SK-N-MC (cell line): ENCODE measurements at regions not wholly inside any gene's neighbourhood (a gene's known extent, or its start where the extent isn't known, plus 50 kb on each side); places are given as distances from the start of the nearest gene placed in this dataset.

Experiments used
- DNase-seq: peaks from one replicate; pipeline ENCODE4 v3.0.0-alpha.2; 2011; ENCODE audit warnings: low read depth, low spot score
- H3K27ac ChIP-seq: fragments of 200-600 bp; sonication (generic); 2 replicates; pipeline ENCODE4 v1.5.1; 2016; ENCODE audit warnings: mixed run types
- H3K36me3 ChIP-seq: fragments of 200-600 bp; sonication (generic); 2 replicates; pipeline ENCODE4 v1.6.1; 2017; ENCODE audit warnings: antibody characterized with exemption, low read length, mixed read lengths; ENCODE audit not compliant: insufficient read depth
- H3K4me3 ChIP-seq: fragments of 200-600 bp; sonication (generic); 2 replicates; pipeline ENCODE4 v1.5.1; 2016
- H3K9ac ChIP-seq: fragments of 200-600 bp; sonication (generic); 2 replicates; pipeline ENCODE4 v1.8.0; 2017; ENCODE audit warnings: mixed run types, mixed read lengths; ENCODE audit not compliant: insufficient read length
- H3K9me3 ChIP-seq: fragments of 200-600 bp; sonication (generic); 2 replicates; pipeline ENCODE4 v1.6.1; 2017; ENCODE audit warnings: low read depth, mild to moderate bottlenecking, antibody characterized with exemption, low read length, moderate library complexity, mixed read lengths
- EZH2 ChIP-seq: fragments of 200-600 bp; sonication (generic); IDR thresholded peaks from one replicate; pipeline ENCODE4 v1.6.1; 2017; ENCODE audit warnings: antibody characterized with exemption
- FOXP2 ChIP-seq: optimal IDR thresholded peaks from 2 replicates; pipeline ENCODE3; 2011; ENCODE audit warnings: mild to moderate bottlenecking, moderate library complexity; ENCODE audit not compliant: insufficient read depth; ENCODE audit errors: extremely low read length, control extremely low read depth
- POLR2AphosphoS5 ChIP-seq: IDR thresholded peaks from 2 replicates; pipeline ENCODE4 v1.6.1; 2012; ENCODE audit warnings: mild to moderate bottlenecking, low read depth, low read length, borderline replicate concordance

- Histone ChIP-seq H3K9ac (no peak overlapping the region), H3K9me3 (no peaks in the 10 kb centered on the region), H3K27ac (no peak overlapping the region), H3K36me3 (no peaks in the 10 kb centered on the region), H3K4me3 (no peak overlapping the region)
- DNase-seq: no peak
- no peak for TF ChIP-seq EZH2
- TF ChIP-seq FOXP2: no peak
- TF ChIP-seq POLR2AphosphoS5: no peak
Measured at GRCh38 chr11:11152877-11153276, 200.2 kb downstream of the CSNK2A3 start.

- Histone ChIP-seq H3K4me3 (no peak overlapping the region), H3K27ac (no peak overlapping the region), H3K9me3 (no peaks in the 10 kb centered on the region), H3K9ac (no peak overlapping the region), H3K36me3 (no peaks in the 10 kb centered on the region)
- TF ChIP-seq EZH2: no peak
- no peak for TF ChIP-seq POLR2AphosphoS5
- TF ChIP-seq FOXP2: no peak
- no peak for DNase-seq
Measured at GRCh38 chr11:11149671-11150459, 203.2 kb downstream of the CSNK2A3 start.

DNA sequence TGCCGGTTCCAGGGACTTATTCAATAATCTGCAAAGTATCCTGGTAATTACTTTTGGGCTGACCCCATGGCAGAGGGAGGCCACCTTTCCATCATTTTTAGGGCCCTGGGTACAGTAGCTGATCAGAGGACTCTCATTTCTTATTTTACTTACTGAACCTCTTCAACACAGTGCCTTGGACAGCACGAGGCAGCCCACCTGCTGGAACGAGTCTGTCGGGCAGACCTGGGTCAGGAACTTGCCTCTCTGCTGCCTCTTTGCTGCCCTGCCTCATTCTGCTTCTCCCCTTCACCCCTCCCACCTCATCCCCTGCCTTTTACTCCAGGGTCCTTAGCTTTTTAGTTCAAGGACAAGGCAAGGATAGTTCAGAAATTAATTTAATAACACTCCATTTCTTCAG lies 204.5 kb downstream of the CSNK2A3 start:
- H3K36me3 ChIP-seq: no peaks in the 10 kb centered on the region
- TF ChIP-seq POLR2AphosphoS5 (no peak), EZH2 (no peak), FOXP2 (no peak)
- H3K9me3 ChIP-seq: no peaks in the 10 kb centered on the region
- no peak overlapping the region for H3K4me3 ChIP-seq
- no peak overlapping the region for H3K9ac ChIP-seq
- DNase-seq: no peak
- no peak overlapping the region for H3K27ac ChIP-seq

DNA sequence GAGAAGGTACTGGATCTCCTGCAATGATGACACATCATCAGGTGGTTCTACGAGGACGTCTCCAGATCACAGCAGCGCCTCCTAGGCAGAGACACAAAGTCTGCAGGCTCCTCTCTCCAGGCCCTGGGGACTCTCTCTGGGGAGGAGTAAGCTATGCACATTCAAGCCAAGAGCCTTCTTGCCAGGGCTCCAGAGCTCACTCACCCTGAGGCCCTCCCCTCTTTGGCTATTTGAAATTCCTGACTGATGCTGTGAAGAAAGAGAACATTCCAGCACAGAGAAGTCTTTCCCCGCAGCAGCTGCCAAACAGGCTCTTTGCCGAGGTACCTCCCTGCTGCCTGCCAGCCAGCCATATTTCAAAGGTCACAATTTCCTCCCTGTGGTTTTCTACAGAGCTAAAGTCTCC lies 204.9 kb downstream of the CSNK2A3 start:
- no peak for DNase-seq
- no peaks in the 10 kb centered on the region for H3K36me3 ChIP-seq
- H3K9me3 ChIP-seq: no peaks in the 10 kb centered on the region
- no peak overlapping the region for H3K27ac ChIP-seq
- TF ChIP-seq POLR2AphosphoS5: no peak
- TF ChIP-seq FOXP2: no peak
- no peak for TF ChIP-seq EZH2
- no peak overlapping the region for H3K4me3 ChIP-seq
- H3K9ac ChIP-seq: no peak overlapping the region

GRCh38 chr11:11146830-11147229 lies 206.2 kb downstream of the CSNK2A3 start:
- DNase-seq: no peak
- H3K9me3 ChIP-seq: no peaks in the 10 kb centered on the region
- no peaks in the 10 kb centered on the region for H3K36me3 ChIP-seq
- no peak overlapping the region for H3K27ac ChIP-seq
- H3K4me3 ChIP-seq: no peak overlapping the region
- no peak overlapping the region for H3K9ac ChIP-seq
- TF ChIP-seq EZH2 (no peak), POLR2AphosphoS5 (no peak), FOXP2 (no peak)

GRCh38 chr11:11143849-11144248 lies 209.2 kb downstream of the CSNK2A3 start:
- no peaks in the 10 kb centered on the region for H3K9me3 ChIP-seq
- no peak overlapping the region for H3K9ac ChIP-seq
- H3K4me3 ChIP-seq: no peak overlapping the region
- no peaks in the 10 kb centered on the region for H3K36me3 ChIP-seq
- DNase-seq: no peak
- no peak for TF ChIP-seq FOXP2
- H3K27ac ChIP-seq: no peak overlapping the region

DNA sequence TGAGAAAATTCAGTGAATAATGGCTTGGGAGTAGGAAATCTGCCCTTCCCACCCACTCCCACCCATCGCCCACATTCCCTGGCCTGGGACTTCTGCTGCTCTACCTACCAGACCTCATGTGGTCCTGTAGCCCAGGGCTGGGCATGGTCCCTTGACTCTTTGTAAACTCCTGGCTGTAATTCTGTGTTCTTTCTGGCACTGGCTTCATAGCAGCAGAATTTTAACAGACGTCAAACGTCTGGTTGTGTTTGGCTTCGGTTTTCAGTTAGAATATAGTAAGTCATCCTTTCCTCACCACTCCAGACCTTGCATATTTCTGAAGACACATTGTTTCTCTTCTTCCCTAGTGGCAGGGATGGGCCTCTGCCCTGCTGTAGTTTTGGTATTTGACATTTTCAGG lies 210.6 kb downstream of the CSNK2A3 start:
- Histone ChIP-seq H3K4me3 (no peak overlapping the region), H3K36me3 (no peaks in the 10 kb centered on the region), H3K27ac (no peak overlapping the region), H3K9me3 (no peaks in the 10 kb centered on the region), H3K9ac (no peak overlapping the region)
- DNase-seq: no peak
- TF ChIP-seq FOXP2 (no peak), POLR2AphosphoS5 (no peak), EZH2 (no peak)

DNA sequence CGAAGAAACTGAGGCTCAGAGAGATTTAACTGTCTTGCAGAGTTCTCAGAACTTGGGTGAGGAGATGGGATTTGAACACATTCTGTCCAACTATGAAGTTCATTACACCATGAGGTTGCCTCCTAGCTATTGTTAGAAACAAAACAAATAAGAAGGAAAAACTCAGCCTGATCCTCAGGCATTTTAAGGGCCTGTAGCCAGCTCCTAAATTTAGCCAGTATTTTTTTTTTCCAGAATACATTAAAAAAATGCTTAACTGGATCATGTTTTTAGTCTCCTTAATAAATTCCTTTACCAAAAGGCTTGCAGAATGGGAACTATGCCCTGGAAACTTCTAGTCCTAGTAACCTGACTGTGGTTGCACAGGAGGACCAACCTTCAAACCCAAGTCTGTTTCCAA lies 212.0 kb downstream of the CSNK2A3 start:
- Histone ChIP-seq H3K27ac (no peak overlapping the region), H3K36me3 (no peaks in the 10 kb centered on the region), H3K9me3 (no peaks in the 10 kb centered on the region), H3K9ac (no peak overlapping the region), H3K4me3 (no peak overlapping the region)
- no peak for TF ChIP-seq EZH2
- no peak for TF ChIP-seq FOXP2
- TF ChIP-seq POLR2AphosphoS5: no peak
- no peak for DNase-seq

GRCh38 chr11:11140510-11140909 lies 212.5 kb downstream of the CSNK2A3 start:
- no peaks in the 10 kb centered on the region for H3K36me3 ChIP-seq
- DNase-seq: no peak
- no peak overlapping the region for H3K9ac ChIP-seq
- no peak overlapping the region for H3K27ac ChIP-seq
- no peak for TF ChIP-seq POLR2AphosphoS5
- TF ChIP-seq FOXP2: no peak
- no peak for TF ChIP-seq EZH2
- no peak overlapping the region for H3K4me3 ChIP-seq
- H3K9me3 ChIP-seq: no peaks in the 10 kb centered on the region
